Heart left ventricle (tissue), 13 donors: ENCODE measurements at regions not wholly inside any gene's neighbourhood (a gene's known extent, or its start where the extent isn't known, plus 50 kb on each side); places are given as distances from the start of the nearest gene placed in this dataset.

Experiments
- CTCF ChIP-seq, 12 donors: fragments of 200-600 bp; sonication (generic) in 4 of 12; IDR thresholded peaks; one replicate each; pipeline versions ENCODE4 v1.5.0 to v1.8.0; 2018 to 2022; ENCODE audit warnings: antibody characterized with exemption in 12 of 12, mild to moderate bottlenecking in 5 of 12
- POLR2A ChIP-seq, 2 donors: fragments of 450-650 bp; IDR thresholded peaks; one replicate each; pipeline ENCODE4 v1.6.1; 2017; ENCODE audit warnings: antibody characterized with exemption in 2 of 2, mild to moderate bottlenecking in 2 of 2, moderate library complexity in 2 of 2
- donor health status: ischemic (EF 13 %, LVEDD 7.1; RV severe dilation, severe dysfunction).
- donor health status: DM: no; HTN: yes; CAD: no.
- donor health status: DM: no; HTN: no; CAD: no.
- donor health status: ischemic (EF 25% LVEDD 6.9; RV normal size, moderate dysfunction).
- donor health status: ischemic (EF 25% LVEDD 5.7; RV mildly dilated, moderate dysfunction).
- donor health status: ischemic (EF 35%, LVEDD 5.7; RV mildly dilated, moderate dysfunction).
- donor health status: nonischemic (EF 11% LVEDD 7.7; RV severe dilation, severe dysfunction).
- donor health status: DM: yes; HTN: yes; CAD: no.
- donor health status: PGD.
- donor health status: ischemic (EF 29% LVEDD 5.4; RV normal size, mild dysfunction).
- donor health status: nonischemic (EF 23%, LVEDD 6.1; RV moderate dilation, normal function).

GRCh38 chr2:198337368-198337767, 533.0 kb downstream of the PLCL1 start:
- TF ChIP-seq POLR2A (IDR thresholded peaks at IDR 0.05): no peak
- no peak for TF ChIP-seq CTCF (IDR thresholded peaks at IDR 0.05)
